Brain microvascular endothelial cell (primary cell): ENCODE measurements at regions not wholly inside any gene's neighbourhood (a gene's known extent, or its start where the extent isn't known, plus 50 kb on each side); places are given as distances from the start of the nearest gene placed in this dataset.

ENCODE experiments used
- DNase-seq: peaks from one replicate; pipeline ENCODE4 v3.0.0-alpha.2; 2020
- H3K27ac ChIP-seq: fragments of 250-450 bp; sonication (Bioruptor Pico); 2 replicates; pipeline ENCODE4 v1.5.1; 2020; ENCODE audit warnings: mild to moderate bottlenecking, moderate library complexity
- H3K27me3 ChIP-seq: fragments of 250-450 bp; sonication (Bioruptor Pico); replicated peaks from 2 replicates; pipeline ENCODE4 v1.5.1; 2020; ENCODE audit warnings: mild to moderate bottlenecking
- H3K36me3 ChIP-seq: fragments of 250-450 bp; sonication (Bioruptor Pico); replicated peaks from 2 replicates; pipeline ENCODE4 v1.5.1; 2020; ENCODE audit warnings: mild to moderate bottlenecking
- H3K4me3 ChIP-seq: 2 replicates; pipeline ENCODE4 v1.5.1; 2011; ENCODE audit warnings: low read depth, mild to moderate bottlenecking, control low read depth, low read length, moderate library complexity
- CTCF ChIP-seq: IDR thresholded peaks from 2 replicates; pipeline ENCODE4 v1.5.1; 2011; ENCODE audit warnings: low read depth, mild to moderate bottlenecking, moderate library complexity, low read length, control low read depth, inconsistent platforms; ENCODE audit errors: missing control alignments
- in situ Hi-C: cut with HindIII; loops from 2 replicates; pipeline ENCODE4 v1.10.0; 2017; ENCODE audit warnings: low sequenced_read_pairs, low pct_ligation_motif_present

DNA sequence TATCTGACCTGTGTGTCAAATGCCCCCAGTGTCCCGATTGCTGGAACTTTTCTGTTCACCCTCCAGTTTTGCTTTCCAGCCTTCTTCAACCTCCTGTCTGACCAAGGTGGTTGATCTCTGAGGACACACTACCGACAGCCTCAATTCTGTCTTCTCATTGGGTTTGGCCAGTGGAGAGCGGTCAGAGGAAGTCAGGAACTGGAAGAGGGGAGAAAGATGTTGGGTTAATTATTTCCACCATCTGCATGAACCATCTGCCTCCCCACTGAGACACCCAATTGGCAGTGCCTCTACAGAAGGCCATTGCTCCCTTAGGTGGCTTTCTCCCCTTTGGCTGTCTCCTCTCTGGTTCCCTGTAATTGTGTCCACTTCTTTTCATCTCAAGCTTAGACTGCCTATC lies 154.3 kb upstream of the RAI14 start:
- no peak for TF ChIP-seq CTCF
- in situ Hi-C loops = no loop called here
- DNase-seq = no peak

GRCh38 chr5:34502581-34502980 lies 153.5 kb upstream of the RAI14 start:
- no peaks in the 10 kb centered on the region for H3K36me3 ChIP-seq
- in situ Hi-C loops = no loop called here
- H3K27ac ChIP-seq = no peak overlapping the region
- TF ChIP-seq CTCF = no peak
- DNase-seq = no peak
- H3K27me3 ChIP-seq = no peaks in the 10 kb centered on the region
- no peak overlapping the region for H3K4me3 ChIP-seq

More for the DNA sequence above, 154.3 kb upstream of the RAI14 start:
- H3K36me3 ChIP-seq = no peaks in the 10 kb centered on the region
- H3K27ac ChIP-seq = no peak overlapping the region
- H3K27me3 ChIP-seq = no peaks in the 10 kb centered on the region
- H3K4me3 ChIP-seq = no peak overlapping the region

DNA sequence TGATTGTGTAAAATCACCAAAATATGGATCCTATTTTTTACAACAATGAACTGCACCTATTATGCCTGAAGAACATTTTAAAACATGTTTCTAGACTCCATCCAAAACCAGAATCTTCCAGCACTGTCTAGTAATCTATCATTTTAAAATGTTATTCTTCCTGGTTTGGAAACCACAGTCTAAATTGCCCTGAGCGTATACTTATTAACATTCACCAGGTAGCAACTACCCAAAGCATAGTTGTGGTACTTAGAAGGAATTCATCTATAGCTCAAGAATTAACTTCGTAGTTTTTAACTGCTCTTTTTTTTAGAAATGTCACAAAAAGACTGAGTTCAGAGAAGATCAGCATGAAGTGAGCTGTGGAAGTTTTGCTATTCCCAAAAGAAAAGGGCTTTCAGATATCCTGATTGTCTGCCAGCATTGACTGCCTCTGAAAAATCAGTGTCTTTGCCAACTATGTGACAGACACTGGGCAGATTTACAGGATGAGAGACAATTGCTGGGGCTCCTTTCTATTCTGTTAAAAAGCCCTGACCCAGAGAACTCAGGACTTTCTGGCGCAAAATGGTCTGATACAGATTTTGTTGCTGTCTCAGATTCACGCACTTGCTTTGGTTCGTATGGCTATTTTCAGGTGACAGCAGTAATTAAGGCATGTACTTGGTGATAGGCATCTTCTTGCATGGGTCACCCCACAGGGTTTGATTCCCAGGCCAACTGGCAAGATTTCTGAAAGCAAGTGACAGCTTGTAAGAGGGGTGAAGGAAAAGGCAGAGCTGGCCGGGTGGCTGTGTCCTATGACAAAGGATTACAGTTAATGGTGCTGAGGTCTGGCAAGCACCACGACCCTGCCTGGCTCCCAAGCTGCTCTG lies 152.5 kb upstream of the RAI14 start:
- no peak for DNase-seq
- Histone ChIP-seq H3K36me3 (no peaks in the 10 kb centered on the region), H3K4me3 (no peak overlapping the region), H3K27me3 (no peaks in the 10 kb centered on the region), H3K27ac (no peak overlapping the region)
- no peak for TF ChIP-seq CTCF
- in situ Hi-C loops = no loop called here

- no peak for DNase-seq
- Histone ChIP-seq H3K36me3 (no peaks in the 10 kb centered on the region), H3K27ac (no peak overlapping the region), H3K27me3 (no peaks in the 10 kb centered on the region), H3K4me3 (no peak overlapping the region)
- TF ChIP-seq CTCF = no peak
- in situ Hi-C loops = no loop called here
Measured at GRCh38 chr5:34504967-34505366, 151.2 kb upstream of the RAI14 start.

GRCh38 chr5:34505731-34506130 lies 150.4 kb upstream of the RAI14 start:
- Histone ChIP-seq H3K27me3 (no peaks in the 10 kb centered on the region), H3K4me3 (no peak overlapping the region), H3K27ac (no peak overlapping the region), H3K36me3 (no peaks in the 10 kb centered on the region)
- in situ Hi-C loops = no loop called here
- no peak for DNase-seq
- TF ChIP-seq CTCF = no peak

DNA sequence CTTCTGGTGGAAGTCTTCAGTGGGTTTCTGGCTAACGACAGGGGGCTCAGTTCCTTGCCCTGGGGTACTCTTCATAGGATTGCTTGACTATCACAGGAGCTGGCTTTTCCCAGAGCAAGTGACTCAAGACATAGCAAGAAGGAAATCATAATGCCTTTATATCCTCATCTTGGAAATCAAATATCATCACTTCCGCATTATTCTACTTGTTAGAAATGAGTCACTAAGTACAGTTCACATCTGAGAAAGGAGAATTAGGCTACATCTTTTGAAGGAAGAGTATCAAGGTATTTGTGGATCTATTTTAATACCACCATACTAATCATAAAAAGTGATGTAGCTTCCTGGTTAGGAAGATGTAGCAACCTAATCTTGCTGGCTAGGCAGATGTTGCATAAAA lies 148.2 kb upstream of the RAI14 start:
- no peak for DNase-seq
- H3K36me3 ChIP-seq = no peaks in the 10 kb centered on the region
- in situ Hi-C loops = no loop called here
- TF ChIP-seq CTCF = no peak
- no peak overlapping the region for H3K4me3 ChIP-seq
- H3K27ac ChIP-seq = no peak overlapping the region
- no peaks in the 10 kb centered on the region for H3K27me3 ChIP-seq
